C4-2B (cell line): ENCODE measurements at regions not wholly inside any gene's neighbourhood (a gene's known extent, or its start where the extent isn't known, plus 50 kb on each side); places are given as distances from the start of the nearest gene placed in this dataset.

ENCODE experiments used
- H3K27ac ChIP-seq: fragments of 450-650 bp; 2 replicates; pipeline ENCODE4 v1.5.1; 2017
- ZFX ChIP-seq: fragments of 450-650 bp; IDR thresholded peaks from 2 replicates; pipeline ENCODE4 v1.6.1; 2017
- TF ChIP-seq, protein P1 (sequence below): fragments of 450-650 bp; conservative IDR thresholded peaks from 2 replicates; pipeline ENCODE4 v1.5.1; 2017; ENCODE audit warnings: mild to moderate bottlenecking

GRCh38 chr11:81052344-81053158, 1611.7 kb upstream of the TENM4 start:
- H3K27ac ChIP-seq, result no peak overlapping the region
- no peak for TF ChIP-seq ZFX
- TF ChIP-seq, protein P1, sequence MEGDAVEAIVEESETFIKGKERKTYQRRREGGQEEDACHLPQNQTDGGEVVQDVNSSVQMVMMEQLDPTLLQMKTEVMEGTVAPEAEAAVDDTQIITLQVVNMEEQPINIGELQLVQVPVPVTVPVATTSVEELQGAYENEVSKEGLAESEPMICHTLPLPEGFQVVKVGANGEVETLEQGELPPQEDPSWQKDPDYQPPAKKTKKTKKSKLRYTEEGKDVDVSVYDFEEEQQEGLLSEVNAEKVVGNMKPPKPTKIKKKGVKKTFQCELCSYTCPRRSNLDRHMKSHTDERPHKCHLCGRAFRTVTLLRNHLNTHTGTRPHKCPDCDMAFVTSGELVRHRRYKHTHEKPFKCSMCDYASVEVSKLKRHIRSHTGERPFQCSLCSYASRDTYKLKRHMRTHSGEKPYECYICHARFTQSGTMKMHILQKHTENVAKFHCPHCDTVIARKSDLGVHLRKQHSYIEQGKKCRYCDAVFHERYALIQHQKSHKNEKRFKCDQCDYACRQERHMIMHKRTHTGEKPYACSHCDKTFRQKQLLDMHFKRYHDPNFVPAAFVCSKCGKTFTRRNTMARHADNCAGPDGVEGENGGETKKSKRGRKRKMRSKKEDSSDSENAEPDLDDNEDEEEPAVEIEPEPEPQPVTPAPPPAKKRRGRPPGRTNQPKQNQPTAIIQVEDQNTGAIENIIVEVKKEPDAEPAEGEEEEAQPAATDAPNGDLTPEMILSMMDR, result no peak

DNA sequence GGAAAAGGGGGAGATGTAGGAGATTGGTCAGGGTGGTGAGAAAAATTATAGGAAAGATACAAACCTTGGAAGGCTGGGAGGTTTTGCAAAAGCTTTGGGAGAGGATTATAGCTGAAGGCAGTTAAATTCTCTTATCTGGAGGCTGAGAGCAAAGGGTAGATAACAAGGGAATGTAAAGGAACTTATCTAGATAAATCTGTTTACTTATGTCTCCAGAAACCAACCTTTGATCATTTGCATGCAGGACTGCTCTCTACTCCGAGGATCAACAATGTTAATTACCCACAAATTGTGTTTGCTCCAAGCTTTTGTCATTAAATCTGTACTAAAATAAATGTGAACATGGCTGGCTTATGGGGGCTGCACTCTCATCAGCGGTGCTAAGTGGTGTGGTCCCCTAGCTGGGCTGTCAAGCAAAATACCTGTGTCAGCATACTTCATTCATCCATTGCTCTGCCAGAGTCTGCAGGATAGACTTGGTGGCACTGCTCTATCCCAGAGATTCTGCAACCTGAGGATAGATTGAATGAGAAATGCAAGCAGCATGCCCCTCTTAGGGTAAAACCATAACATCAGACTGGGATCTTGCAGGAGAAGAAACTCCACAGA, 1599.2 kb upstream of the TENM4 start:
- TF ChIP-seq, protein P1, result no peak
- TF ChIP-seq ZFX, result no peak
- peak overlapping the region; percentile 36; the same call in 1 of the 2 replicates for H3K27ac ChIP-seq

DNA sequence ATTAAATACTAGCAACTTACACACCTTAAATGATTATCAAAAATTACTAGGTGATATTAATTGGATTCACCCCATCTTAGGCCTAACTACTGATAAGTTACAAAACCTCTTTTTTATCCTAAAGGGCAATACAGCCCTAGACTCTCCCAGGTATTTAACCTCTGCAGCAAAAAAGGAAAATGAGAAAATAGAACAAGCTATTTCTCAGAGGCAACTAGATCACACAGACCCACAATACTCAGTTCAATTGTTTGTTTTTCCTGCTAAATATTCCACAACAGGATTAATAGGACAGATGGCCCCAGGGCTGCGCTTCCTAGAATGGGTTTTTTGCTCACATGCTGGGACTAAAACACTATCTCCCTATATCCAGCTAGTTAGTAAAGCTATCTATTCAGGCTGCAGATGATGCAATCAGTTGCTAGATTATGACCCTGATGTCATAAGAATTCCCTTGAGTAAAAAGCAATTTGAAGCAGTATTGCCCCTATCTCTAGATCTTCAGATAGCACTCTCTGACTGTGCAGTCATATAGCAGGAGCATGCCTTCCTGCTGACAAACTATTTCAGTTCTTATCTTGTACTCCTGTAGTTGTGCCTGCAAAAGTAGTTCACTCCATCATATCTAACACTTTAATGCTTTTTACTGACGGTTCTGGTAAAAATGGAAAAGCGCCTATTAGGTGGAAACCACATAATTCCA, 1595.5 kb upstream of the TENM4 start:
- TF ChIP-seq, protein P1, result no peak
- TF ChIP-seq ZFX, result no peak
- no peak overlapping the region for H3K27ac ChIP-seq

DNA sequence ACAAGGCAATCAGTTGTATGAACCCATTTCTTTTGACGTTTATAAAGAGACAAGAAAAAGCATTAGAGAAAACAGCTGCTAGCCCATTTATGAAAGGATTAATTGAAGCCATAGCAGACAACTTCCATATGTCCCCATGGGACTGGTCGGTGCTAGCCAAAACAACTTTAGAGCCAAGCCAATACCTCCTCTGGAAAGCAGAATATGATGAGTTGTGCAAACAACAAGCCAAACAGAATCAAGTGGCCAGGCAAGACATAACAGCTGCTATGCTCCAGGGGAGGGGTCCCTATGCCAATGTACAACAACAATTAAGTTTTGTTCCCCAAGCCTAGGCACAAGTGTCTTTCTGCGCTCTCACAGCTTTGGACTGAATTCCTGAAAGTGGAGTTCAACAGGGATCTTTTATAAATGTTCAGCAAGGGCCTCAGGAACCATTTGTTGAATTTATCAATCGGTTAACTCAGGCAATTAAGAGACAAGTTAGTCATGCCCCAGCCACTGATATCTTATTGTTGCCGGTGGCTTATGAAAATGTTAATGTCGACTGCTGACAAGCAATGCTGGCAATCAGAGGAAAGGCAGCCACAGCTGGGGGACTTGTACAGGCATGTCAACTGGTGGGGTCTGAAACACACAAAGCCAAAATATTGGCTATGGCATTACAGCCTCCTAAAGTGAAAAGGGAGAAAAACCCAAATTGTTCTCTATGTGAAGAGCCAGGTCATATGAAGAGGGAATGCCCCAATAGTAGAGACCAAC, 1593.1 kb upstream of the TENM4 start:
- no peak overlapping the region for H3K27ac ChIP-seq
- no peak for TF ChIP-seq ZFX
- TF ChIP-seq, protein P1, result no peak

GRCh38 chr11:81032906-81033305, 1592.1 kb upstream of the TENM4 start:
- TF ChIP-seq, protein P1, result no peak
- TF ChIP-seq ZFX, result no peak
- H3K27ac ChIP-seq, result no peak overlapping the region

GRCh38 chr11:81030186-81030585, 1589.4 kb upstream of the TENM4 start:
- TF ChIP-seq, protein P1, result no peak
- TF ChIP-seq ZFX, result no peak
- no peak overlapping the region for H3K27ac ChIP-seq
